ENCODE measurements at regions not wholly inside any gene's neighbourhood (a gene's known extent, or its start where the extent isn't known, plus 50 kb on each side); places are given as distances from the start of the nearest gene placed in this dataset.

DNA sequence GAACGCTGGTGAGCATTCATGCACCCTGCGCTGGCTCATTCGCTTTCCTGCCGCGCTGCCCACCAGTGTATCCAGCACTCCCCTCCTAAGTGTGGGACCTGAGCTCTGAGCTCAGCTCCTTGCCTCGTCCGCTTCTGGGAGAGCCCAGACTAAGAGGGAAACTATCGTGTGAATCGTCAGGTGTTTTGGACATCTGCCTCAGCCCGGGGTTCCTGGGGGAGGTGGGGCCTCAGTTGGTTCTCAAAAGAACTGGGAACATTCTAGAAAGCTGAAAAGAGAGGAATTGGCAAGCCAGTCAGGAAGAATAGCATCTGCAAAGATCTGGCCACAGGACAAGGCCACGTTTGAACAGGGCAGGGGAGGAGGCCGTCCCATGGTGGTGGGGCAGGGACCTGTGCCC lies 205.4 kb upstream of the CIBAR2 start:
- TF ChIP-seq EP300 (conservative IDR thresholded peaks at IDR 0.05; ENCODE audit: poor library complexity, severe bottlenecking) (no peak), CTCF (IDR thresholded peaks at IDR 0.05; ENCODE audit: poor library complexity, severe bottlenecking) (no peak), POLR2AphosphoS5 (IDR thresholded peaks at IDR 0.05) (no peak), TAF1 (IDR thresholded peaks at IDR 0.05; ENCODE audit: low read depth) (no peak), EZH2 (IDR thresholded peaks at IDR 0.05; ENCODE audit: borderline replicate concordance, insufficient read depth, low read length, poor library complexity, severe bottlenecking) (no peak), RAD21 (conservative IDR thresholded peaks at IDR 0.05) (no peak)
